Right hindlimb (tissue), 1 donor: ENCODE measurements at regions not wholly inside any gene's neighbourhood (a gene's known extent, or its start where the extent isn't known, plus 50 kb on each side); places are given as distances from the start of the nearest gene placed in this dataset.

Experiments used
- DNase-seq: peaks from one replicate; pipeline ENCODE4 v3.0.0-alpha.2; 2018

GRCh38 chr4:4808086-4808485 lies 51.4 kb upstream of the MSX1 start:
- DNase-seq: no peak

GRCh38 chr4:4805887-4806286 lies 53.6 kb upstream of the MSX1 start:
- no peak for DNase-seq

DNA sequence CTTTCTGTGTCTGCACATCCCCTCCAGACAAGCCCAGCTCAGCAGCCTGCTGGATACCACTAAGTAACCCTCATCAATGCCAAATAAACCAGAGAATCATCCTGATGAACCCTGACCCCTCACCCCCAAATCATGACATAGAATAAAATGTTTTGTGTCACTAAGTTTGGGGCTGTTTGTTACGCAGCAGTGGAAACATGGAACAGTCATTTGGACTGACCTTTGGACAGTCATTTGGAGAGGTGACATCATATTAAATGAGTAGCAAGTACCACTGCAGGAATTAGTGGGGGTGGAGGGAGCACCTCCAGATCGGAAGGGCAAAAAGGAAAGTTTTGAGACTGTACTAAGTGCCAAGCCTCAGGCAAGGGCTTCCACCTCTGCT lies 55.6 kb upstream of the MSX1 start:
- no peak for DNase-seq

GRCh38 chr4:4803216-4803911 lies 56.1 kb upstream of the MSX1 start:
- DNase-seq: no peak

DNA sequence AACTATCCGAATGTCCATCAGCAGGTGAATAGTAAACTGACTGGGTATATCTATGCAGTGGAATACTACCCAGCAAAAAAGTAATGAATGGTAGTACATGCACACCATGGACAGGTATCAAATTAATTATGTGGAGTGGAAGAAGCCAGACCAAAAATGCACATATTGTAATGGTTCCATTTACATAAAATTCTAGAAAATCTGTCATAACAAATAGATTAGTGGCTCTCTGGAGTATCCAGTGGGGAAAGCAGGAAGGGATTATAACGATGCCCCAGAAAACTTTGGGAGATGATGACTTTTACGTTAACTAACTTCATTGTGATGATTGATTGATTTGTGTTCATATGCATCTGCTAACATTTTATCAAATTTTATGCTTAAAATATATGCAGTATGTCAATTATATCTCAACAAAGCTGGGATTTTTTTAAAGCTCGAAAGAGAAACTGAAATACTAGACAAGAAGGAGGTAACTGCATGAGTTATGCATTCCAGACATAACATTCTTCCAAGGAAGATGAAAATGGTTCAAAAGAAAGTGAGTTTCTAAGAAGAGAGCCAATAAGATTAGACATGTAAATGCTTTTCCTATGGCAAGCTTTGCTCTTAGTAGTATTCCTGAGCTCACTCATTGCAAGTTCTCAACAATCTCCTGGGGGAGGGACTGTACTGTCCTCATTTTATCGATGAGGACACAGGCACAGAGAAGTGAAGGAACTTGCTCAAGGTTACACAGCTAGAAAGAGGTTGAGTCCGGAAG lies 58.6 kb upstream of the MSX1 start:
- DNase-seq: no peak

GRCh38 chr4:4794421-4794820 lies 65.0 kb upstream of the MSX1 start:
- DNase-seq: no peak

GRCh38 chr4:4792466-4792865 lies 67.0 kb upstream of the MSX1 start:
- DNase-seq: no peak

- DNase-seq: peak; percentile 57
These were observed 68.0 kb upstream of the MSX1 start for GRCh38 chr4:4791299-4792111.

GRCh38 chr4:4789462-4789861 lies 70.0 kb upstream of the MSX1 start:
- no peak for DNase-seq

DNA sequence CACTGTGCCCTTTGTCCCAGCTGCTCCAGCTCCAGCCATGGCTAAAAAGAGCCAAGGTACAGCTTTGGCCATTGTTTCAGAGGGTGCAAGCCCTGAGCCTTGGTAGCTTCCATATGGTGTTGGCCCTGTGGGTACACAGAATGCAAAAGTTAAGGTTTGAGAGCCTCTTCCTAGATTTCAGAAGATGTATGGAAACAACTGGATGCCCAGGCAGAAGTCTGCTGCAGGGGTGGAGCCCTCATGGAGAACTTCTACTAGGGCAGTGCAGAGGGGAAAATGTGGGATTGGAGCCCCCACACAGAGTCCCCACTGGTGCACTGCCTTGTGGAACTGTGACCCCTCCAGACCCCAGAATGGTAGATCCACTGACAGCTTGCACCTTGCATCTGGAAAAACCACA lies 70.9 kb upstream of the MSX1 start:
- DNase-seq: no peak

DNA sequence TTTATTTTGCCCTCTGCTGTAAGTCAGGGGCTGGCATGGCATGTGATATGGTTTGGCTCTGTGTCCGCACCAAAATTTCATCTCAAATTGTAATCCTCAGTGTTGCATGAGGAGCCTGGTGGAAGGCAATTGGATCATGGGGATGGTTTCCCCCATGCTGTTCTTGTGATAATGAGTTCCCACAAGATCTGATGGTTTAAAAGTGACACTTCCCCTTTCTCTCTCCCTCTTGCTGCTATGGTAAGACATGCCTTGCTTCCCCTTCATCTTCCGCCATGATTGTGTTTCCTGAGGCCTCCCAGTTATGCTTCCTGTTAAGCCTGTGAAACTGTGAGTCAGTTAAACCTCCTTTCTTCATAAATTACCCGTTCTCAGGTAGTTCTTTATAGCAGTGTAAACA lies 72.0 kb upstream of the MSX1 start:
- no peak for DNase-seq

GRCh38 chr4:4784379-4784778 lies 75.1 kb upstream of the MSX1 start:
- no peak for DNase-seq

DNA sequence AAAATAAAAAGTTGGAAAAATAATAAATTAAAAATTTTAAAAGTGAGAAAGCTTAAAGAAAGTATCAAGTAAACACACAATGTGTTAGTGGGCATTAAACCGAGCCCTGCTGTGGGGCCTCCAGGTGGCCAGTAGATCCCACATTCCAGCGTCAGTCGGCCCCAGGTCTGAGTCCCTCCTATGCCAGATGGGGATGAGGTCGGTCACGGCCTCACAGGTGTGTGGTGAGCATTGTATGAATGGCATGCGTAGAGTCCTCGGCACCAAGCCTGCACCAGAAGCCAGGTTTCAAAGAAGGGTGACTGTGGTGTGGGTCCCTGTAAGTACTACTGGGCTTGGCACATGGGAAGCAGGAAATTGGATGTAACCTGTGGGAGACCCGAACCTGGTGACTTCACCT lies 75.6 kb upstream of the MSX1 start:
- DNase-seq: no peak

GRCh38 chr4:4782969-4783368 lies 76.5 kb upstream of the MSX1 start:
- DNase-seq: no peak

DNA sequence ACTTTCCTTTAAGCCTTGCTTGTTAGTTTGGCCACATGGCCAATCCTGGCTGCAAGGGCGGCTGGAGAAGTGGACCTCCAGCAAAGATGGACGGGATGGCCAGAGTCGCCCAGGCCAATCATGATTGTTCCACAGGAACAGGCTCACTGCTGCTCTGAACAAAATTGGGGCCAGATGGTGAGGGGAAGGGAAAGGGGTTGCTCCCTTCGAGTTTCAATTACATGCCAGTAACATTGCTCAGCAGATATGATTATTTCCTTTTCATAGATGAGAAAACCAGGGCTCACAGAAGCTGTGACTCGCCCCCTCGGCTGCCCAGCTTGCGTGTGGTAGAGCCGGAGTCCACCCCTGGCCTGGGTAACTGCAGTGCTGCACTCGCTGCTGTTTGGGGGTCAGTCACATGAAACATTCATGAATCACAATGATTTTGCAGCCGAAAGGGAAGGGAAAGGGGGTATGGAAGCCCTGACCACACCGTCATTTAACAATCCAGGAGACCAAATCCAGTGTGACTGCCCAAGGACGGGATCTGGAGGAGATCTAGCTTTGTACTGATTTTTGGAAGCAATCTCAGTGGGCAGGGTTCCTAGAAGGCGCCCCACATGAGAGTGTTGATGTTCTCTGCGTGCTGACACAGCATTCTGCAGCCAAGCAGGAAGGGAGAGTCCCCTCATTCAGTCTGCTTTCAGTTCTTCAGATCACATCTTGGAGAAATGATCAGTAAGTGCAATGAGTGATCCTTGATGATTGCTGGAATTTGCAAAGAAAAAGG lies 77.3 kb upstream of the MSX1 start:
- DNase-seq: peak; percentile 36

DNA sequence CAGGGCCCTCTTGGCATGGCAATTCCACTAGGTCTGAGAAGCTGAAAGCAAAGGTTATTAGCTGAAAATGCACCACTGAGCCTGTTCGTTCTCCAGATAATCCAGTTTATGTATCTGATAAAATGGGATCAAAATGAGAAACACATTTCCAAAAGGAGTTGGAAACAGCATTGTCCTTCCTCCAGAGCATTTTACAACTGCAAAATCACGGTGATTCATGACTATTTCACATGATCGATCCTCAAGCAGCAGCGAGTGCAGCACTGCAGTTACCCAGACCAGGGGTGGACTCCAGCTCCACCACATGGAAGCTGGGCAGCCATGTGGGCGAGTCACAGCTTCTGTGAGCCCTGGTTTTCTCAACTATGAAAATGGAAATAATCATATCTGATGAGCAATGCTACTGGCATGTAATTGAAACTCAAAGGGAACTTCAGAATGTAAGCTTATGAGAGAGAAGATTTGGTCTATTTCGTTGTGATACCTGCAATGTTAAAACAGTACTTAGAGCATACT lies 78.7 kb upstream of the MSX1 start:
- no peak for DNase-seq

DNA sequence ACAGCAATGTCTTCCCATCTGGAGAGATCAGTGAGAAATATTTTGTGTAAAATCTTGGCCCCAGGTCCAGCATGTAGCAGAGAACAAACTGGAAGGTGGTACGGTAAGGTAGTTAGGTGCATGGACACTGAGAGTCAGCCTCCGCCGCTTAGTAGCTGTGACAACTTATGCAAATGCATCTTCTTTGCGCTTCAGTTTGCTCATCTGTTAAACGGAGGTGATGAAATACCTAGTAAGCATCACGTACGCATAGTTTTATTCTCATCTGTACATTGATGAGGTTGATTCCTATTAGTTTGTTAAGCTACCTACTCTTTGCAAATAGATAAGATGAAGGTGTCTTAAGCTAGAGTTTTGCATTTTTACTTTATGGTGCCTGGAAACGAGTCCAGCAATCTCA lies 80.0 kb upstream of the MSX1 start:
- no peak for DNase-seq

- no peak for DNase-seq
These were observed 80.4 kb upstream of the MSX1 start for GRCh38 chr4:4779054-4779453.

GRCh38 chr4:4778554-4778953 lies 80.9 kb upstream of the MSX1 start:
- DNase-seq: no peak

DNA sequence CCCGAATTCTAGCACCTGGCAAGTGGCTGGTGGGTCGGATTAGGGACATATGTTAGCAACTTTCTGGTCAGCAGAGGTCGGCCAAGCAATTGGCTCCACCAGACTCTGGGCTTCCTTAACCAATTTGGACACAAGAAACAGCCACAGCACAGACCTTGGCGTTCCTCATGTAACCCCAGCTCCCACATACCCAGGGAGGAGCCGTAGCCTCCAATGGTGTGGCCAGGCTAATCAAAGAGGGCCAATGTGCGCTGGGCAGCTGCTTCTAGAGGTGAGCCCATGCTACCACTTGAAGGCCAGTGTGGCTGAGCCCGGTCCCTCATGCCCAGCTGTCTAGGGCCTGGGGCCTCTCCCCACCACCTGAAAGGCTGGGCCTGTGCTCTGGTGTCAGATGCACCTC lies 82.5 kb upstream of the MSX1 start:
- no peak for DNase-seq

GRCh38 chr4:4776335-4776734 lies 83.1 kb upstream of the MSX1 start:
- DNase-seq: no peak

GRCh38 chr4:4775493-4776004 lies 83.9 kb upstream of the MSX1 start:
- DNase-seq: no peak

- DNase-seq: no peak
These were observed 86.9 kb upstream of the MSX1 start for GRCh38 chr4:4772534-4772933.
